GM12891 (cell line): ENCODE measurements at regions not wholly inside any gene's neighbourhood (a gene's known extent, or its start where the extent isn't known, plus 50 kb on each side); places are given as distances from the start of the nearest gene placed in this dataset.
"Not testable (repeated sequence)": the region's sequence is repeated elsewhere in the genome, so short reads cannot be mapped to it uniquely, and the experiment has no call there.

Experiments
- DNase-seq: peaks from one replicate; pipeline ENCODE4 v3.0.0; 2011; ENCODE audit warnings: low spot score; ENCODE audit not compliant: insufficient read length
- FAIRE-seq: peaks from 2 replicates; lab custom pipeline; 2011; peaks lifted over from hg19 to GRCh38; lab: Jason Lieb, UNC
- PAX5 ChIP-seq: IDR thresholded peaks from 2 replicates; pipeline ENCODE4 v1.6.1; 2011; ENCODE audit warnings: low read length, moderate library complexity, mild to moderate bottlenecking; ENCODE audit not compliant: insufficient read depth, severe bottlenecking
- POLR2A ChIP-seq: IDR thresholded peaks from 2 replicates; pipeline ENCODE4 v1.6.1; 2011; ENCODE audit warnings: low read depth, low read length, control low read depth
- POLR2AphosphoS5 ChIP-seq: IDR thresholded peaks from 2 replicates; pipeline ENCODE4 v1.6.1; 2011; ENCODE audit warnings: low read depth, low read length, control low read depth
- POU2F2 ChIP-seq: IDR thresholded peaks from 2 replicates; pipeline ENCODE4 v1.6.1; 2011; ENCODE audit warnings: low read depth, mild to moderate bottlenecking, control low read depth, low read length, moderate library complexity
- SPI1 ChIP-seq: IDR thresholded peaks from 2 replicates; pipeline ENCODE4 v1.6.1; 2011; ENCODE audit warnings: low read depth, low read length, control low read depth
- TAF1 ChIP-seq: IDR thresholded peaks from 2 replicates; pipeline ENCODE4 v1.6.1; 2011; ENCODE audit warnings: low read depth, low read length, control low read depth

- TF ChIP-seq POLR2A (no peak), PAX5 (no peak), POLR2AphosphoS5 (no peak), POU2F2 (no peak), TAF1 (no peak), SPI1 (no peak)
Measured at GRCh38 chr11:25456211-25456610, 875.7 kb upstream of the ANO3 start.

GRCh38 chr11:25483915-25484635 is 847.9 kb upstream of the ANO3 start:
- FAIRE-seq (no peak), DNase-seq (no peak)
- TF ChIP-seq POLR2A: no peak

More at GRCh38 chr11:25456211-25456610, 875.7 kb upstream of the ANO3 start:
- FAIRE-seq (no peak), DNase-seq (no peak)

GRCh38 chr11:25485315-25485714 is 846.6 kb upstream of the ANO3 start:
- FAIRE-seq: no peak
- TF ChIP-seq POLR2A: no peak
- TF ChIP-seq PAX5: no peak
- TF ChIP-seq POU2F2: no peak
- TF ChIP-seq SPI1: no peak
- TF ChIP-seq POLR2AphosphoS5: no peak
- TF ChIP-seq TAF1: no peak

DNA sequence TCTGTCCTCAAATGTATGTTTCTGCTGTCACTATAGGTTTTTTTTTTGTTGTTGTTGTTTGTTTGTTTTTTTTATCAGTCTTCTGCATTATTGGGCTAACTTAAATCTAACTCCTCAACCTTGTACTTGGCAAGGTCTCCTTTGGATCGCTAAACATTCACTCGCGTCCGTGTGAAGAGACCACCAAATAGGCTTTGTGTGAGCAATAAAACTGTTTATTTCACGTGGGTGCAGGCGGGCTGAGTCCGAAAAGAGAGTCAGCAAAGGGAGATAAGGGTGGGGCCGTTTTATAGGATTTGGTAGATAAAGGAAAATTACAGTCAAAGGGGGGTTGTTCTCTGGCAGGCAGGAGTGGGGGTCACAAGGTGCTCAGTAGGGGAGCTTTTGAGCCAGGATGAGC is 845.6 kb upstream of the ANO3 start:
- not testable (repeated sequence) for FAIRE-seq, DNase-seq

More at GRCh38 chr11:25485315-25485714, 846.6 kb upstream of the ANO3 start:
- no peak for DNase-seq

GRCh38 chr11:25488176-25488575 is 843.8 kb upstream of the ANO3 start:
- not testable (repeated sequence) for DNase-seq

GRCh38 chr11:25501426-25501825 is 830.5 kb upstream of the ANO3 start:
- DNase-seq, FAIRE-seq: not testable (repeated sequence)

More at GRCh38 chr11:25488176-25488575, 843.8 kb upstream of the ANO3 start:
- FAIRE-seq: not testable (repeated sequence)

DNA sequence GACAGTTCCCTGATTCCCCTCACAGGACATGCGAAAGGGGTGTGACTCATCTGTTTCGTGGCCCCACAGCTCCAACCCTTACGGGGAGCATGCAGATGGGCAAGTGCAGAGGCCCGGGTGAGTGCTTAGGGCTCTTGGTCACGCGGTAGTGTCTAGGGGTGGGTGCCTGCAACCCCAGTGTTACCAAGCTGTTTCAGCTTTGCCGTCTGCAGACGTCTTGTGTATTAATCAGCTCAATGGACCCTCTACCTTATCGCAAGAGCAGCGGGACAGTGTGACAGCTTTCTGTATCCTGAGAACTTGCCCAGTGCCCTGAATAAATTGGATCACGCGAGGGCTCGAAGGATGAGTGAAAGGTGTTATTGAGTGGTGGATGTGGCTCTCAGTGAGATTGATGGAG is 816.4 kb upstream of the ANO3 start:
- DNase-seq: no peak
- no peak for TF ChIP-seq PAX5
- no peak for TF ChIP-seq POLR2A
- TF ChIP-seq POLR2AphosphoS5: no peak
- no peak for TF ChIP-seq POU2F2
- no peak for TF ChIP-seq SPI1
- no peak for TF ChIP-seq TAF1
- FAIRE-seq: no peak

GRCh38 chr11:25520459-25520858 is 811.5 kb upstream of the ANO3 start:
- FAIRE-seq: no peak

DNA sequence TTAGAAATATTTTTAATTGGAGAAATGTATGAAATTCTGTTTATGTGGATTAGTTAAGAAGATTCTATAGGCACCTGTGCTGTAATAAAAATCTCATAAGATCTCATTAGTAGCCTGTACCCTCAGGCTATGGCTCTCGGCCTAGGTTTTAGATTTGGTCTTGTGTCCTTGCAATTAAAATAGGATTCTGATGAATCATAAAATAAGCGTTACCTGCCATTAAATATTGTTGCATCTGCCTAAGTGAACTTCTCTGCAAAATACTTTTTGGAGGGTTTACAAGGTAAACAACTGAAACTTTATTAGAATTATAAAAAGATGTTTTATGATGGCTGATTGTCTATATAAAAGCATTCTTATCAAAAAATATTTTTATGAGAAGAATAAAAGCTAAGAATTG is 804.1 kb upstream of the ANO3 start:
- FAIRE-seq (no peak), DNase-seq (no peak)
- TF ChIP-seq SPI1: no peak
- TF ChIP-seq TAF1: no peak
- TF ChIP-seq POU2F2: no peak
- no peak for TF ChIP-seq POLR2AphosphoS5
- no peak for TF ChIP-seq POLR2A
- TF ChIP-seq PAX5: no peak

More at GRCh38 chr11:25520459-25520858, 811.5 kb upstream of the ANO3 start:
- TF ChIP-seq SPI1 (no peak), TAF1 (no peak), PAX5 (no peak), POLR2A (no peak), POLR2AphosphoS5 (no peak), POU2F2 (no peak)
- DNase-seq: no peak

DNA sequence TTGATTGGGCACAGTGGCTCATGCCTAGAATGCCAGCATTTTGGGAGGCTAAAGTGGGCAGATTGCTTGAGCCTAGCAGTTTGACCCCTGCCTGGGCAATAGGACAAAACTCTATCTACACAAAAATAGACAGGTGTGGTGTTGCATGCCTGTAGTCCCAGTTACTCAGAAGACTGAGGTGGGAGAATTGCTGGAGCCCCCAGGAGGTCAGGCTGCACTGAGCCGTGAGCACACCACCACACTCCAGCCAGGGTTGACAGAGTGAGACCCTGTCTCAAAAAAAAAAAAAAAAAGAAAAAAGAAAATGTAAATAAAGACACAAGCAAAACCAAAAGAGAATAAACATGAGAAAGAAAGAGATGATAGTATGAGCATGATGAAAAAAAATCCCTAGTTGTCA is 802.4 kb upstream of the ANO3 start:
- no peak for TF ChIP-seq POLR2AphosphoS5
- TF ChIP-seq PAX5: no peak
- TF ChIP-seq POLR2A: no peak
- TF ChIP-seq SPI1: no peak
- no peak for DNase-seq
- no peak for FAIRE-seq

DNA sequence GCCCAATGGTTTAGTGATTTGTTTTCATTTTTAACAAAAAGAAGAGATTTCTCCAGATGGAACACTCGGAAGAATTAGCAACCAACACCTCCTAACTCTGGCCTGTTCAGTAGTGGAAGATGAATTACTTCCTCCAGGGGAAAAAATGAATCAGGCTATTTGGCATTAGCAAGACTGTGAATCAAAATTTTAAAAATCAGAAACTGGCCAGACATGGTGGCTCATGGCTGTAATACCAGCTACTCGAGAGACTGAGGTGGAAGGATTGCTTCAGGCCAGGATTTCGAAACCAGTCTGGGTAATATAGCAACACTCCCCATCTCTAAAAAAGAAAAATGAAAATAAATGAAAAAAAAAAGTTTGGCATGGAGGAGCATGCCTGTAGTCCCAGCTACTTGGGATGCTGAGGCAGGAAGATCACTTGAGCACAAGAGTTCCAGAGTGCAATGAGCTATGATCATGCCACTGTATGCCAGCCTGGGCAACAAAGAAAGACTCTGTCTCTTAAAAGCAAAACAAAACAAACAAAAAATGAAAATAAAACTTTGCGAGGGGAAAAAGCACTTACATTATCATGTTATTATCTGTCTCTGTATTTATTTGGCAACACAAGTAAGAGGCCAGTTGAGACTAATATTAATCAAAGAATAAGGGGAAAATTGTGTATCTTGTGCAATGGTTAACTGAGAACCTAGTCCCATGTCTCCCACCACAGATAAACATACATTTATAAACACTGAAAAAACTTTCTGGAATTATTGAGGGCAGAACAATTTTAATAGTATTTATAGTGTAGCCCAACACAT is 796.3 kb upstream of the ANO3 start:
- FAIRE-seq: no peak
- DNase-seq: no peak
- TF ChIP-seq PAX5: no peak
- TF ChIP-seq TAF1: no peak
- no peak for TF ChIP-seq SPI1
- TF ChIP-seq POU2F2: no peak
- TF ChIP-seq POLR2A: no peak
- no peak for TF ChIP-seq POLR2AphosphoS5
